OCI-M1 (cell line): ENCODE measurements at regions not wholly inside any gene's neighbourhood (a gene's known extent, or its start where the extent isn't known, plus 50 kb on each side); places are given as distances from the start of the nearest gene placed in this dataset.

Source experiments
- DNase-seq: peaks from one replicate; lab custom pipeline; 2025; lab: John Stamatoyannopoulos, UW

DNA sequence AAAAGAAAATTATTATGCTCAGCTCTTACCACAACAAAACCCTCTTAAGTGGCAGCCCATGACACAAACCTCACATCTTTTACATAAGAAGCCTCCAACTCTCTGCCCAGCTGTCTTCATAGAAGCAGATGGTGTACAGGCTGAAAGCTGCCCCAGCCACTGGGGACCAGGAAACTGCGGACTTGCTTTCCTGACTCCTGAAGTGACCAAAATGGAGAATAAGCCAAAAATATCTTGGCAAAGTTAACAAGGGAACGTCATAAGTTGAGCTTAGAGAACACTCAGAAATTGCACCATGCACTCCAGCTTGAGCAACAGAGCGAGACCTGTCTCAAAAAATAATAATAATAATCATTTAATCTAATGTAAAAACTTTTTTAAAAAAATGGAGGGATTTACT is 160.3 kb upstream of the CDYL start:
- DNase-seq: no peak

DNA sequence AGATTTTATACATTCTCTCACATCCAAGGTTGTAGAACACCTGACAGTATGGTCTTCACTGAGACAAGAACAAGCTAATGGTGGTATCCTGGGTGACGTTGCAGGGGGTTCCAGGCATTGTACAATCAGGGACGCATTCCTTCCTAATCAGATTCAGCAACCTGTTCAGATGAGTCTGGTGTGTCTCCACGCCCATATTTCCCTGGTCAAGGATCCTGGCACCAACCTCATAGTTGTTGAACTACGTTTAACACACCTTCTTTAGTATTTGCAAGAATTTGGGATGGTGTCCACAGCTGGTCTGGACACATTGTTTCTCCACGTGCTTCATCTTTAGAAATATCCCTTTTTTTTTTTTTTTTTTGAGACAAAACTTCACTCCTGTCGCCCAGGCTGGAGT is 161.0 kb upstream of the CDYL start:
- DNase-seq: no peak

DNA sequence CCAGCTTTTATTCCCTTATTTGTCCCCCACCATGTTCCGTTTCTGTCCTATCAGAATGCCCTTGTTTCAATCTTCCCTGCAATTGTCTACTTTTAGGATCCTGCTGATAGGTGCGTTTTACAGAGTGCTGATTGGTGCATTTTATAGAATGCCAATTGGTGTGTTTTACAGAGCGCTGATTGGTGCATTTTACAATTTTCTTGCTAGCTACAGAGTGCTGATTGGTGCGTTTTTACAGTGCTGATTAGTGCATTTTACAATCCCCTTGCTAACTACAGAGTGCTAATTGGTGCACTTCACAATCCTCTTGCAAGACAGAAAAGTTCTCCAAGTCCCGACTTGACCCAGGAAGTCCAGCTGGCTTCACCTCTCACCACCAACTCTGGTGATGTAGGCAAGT is 161.6 kb upstream of the CDYL start:
- DNase-seq: no peak

DNA sequence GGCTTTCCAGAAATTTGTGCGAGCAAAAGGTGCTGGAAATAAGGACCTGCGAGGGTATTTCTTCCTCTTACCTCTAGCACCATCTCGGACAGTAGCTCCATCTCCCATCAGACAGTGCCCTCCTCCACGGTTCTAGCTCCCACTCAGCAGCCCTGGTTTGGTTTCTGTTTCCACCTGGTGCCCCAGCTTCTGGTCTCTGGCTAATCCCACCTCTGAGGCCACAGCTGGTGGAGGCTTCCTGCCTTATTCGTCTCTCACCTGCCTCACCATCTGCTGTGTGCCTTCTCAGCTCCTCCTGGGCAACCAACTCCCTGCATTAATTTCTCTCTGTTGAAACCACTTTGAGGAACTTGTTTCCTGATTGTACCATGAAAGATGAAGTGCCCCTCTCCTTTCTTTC is 162.4 kb upstream of the CDYL start:
- DNase-seq: no peak

DNA sequence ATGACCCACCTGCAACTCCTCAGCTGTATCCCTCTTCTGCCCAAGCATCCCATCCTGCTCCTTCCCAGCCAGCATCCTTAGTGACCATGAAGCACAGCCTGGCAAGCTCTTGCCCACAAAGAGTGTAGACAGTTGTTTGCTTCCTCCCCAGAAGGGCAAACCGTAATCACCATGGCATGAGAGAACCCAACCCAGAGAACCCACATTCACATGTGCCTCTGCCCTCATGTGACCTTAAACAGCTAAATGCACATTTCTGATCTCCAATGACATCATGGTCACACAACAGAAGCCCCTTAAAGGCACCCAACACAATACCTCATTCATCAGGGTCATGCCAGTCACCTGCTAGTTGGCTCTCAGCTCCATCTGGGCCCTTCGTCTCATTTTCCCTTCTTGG is 162.8 kb upstream of the CDYL start:
- DNase-seq: no peak

DNA sequence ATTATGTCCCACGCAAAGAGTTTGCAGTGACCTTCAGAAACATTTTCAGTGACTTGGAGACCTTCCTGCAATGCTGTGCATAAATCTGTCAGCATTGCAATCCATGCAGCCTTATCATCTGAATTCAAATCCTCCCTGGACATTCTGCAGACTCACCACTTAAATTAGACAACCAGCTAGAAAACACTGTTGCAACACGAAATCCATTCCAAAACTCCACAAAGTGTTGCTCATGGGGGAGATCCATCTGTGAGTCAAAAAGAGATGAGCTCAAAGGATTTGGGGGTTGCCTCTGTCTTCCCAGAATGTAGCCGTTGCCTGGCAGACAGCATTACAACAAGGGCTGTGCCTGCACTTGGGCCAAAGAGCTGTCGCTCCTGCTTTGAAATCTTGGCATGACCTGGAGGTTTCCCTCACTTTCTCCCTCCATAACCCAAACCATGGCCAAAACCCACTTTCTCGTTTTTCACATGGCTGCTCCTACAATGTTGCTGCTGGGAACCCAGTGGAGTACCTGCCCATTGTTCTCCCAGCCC is 163.5 kb upstream of the CDYL start:
- no peak for DNase-seq

DNA sequence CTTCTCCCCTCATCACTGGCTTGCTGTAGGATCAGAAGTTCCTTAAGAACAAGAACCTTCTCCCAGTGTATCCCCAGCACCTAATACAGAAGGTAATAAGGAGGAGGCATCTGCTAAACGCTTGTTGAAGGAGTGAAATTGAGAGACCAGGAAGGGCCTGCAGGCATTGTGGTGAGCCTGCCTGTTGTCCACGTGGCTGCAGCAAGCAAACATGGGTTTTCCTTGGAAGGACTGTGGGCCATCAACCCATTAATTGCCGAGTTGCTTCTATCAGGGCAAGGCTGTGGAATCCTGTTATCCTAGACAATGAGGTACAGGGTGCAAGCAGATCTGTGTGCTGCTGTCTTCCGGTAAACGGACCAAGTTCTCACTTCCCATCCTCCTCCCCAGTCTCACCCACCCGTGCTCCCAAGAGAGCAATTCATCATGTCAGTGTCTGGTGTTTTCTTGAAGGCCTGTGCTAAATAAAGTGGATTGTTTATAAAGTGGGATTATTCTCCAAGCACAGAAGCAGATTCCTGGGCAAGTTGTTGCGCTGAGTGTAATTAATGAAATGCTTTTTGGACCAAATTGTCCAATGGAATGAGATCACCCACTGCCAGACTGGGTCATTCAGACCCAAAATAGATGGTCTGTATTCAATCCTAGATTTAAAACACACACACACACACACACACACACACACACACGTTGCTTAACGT is 164.6 kb upstream of the CDYL start:
- DNase-seq: no peak

DNA sequence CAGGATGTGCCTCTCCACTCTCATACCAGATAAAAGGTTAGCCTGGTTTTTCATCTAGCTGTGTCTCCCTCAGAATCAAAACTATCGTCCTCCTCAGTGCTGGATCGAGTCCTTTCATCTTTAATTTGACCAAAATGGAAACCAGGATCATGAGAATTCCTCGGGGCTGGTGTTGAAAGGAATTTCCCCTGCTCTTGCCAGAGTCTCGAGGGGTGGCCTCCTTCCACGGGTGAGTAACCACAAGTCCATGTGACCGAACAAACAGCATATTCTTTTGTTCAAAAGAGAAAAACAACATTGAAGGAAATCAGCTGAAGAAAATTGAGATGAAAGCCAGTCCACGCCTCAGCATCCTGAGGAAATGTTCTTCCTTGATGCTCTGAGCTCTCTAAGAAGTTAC is 165.9 kb upstream of the CDYL start:
- no peak for DNase-seq

DNA sequence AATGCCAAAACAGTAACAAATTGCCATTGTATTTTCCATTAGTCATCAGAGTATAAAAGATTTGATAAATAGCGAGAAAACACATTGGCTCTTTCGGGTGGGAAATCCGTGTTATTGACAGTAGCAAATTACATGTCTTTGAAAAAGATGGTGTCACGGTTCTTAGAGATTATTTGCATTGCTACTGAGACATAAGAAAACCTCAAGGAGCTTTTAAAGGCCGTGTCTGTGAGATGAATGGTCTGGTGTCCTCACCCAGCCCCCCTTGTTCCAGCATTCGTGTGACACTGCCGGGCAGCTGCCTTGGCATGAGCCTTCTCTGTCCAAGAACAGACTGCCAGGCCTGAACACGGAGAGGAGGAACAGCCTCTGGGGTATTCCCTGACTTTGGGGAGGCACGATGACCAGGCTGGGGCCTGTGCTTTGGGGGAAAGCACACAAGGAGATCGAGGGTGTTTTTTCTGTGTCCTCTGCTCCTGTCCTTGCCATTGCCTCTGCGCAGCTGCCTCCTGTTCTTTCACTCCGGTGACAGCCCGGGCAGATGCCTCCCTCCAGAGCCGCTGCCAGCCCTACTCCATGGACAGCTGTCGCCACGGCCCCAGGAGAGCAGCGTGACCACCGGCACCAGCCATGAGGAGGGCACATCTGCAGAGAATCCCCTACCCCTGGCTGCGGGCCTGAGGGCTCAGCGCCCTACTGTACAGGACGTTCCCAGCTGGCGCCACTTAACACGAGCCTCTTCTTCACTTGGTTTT is 167.7 kb upstream of the CDYL start:
- no peak for DNase-seq

DNA sequence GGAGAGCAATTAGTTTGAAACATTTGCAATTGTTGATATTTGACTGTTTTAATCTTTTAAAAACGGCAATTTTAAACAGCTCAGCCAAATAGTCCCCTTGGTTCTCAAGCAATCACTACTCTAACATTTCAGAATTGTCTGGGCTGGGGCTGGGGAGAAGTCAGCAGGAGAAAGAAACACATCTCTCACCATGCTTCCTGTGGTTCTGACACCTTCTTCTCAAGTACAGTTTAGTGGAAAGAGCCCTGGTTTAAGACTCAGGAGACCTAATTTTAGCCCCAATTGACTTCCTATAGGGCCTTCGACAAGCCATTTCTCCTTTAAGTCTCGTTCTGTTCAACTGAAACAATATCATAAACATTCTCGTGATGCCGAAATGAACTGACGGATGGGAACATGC is 168.4 kb upstream of the CDYL start:
- DNase-seq: no peak

DNA sequence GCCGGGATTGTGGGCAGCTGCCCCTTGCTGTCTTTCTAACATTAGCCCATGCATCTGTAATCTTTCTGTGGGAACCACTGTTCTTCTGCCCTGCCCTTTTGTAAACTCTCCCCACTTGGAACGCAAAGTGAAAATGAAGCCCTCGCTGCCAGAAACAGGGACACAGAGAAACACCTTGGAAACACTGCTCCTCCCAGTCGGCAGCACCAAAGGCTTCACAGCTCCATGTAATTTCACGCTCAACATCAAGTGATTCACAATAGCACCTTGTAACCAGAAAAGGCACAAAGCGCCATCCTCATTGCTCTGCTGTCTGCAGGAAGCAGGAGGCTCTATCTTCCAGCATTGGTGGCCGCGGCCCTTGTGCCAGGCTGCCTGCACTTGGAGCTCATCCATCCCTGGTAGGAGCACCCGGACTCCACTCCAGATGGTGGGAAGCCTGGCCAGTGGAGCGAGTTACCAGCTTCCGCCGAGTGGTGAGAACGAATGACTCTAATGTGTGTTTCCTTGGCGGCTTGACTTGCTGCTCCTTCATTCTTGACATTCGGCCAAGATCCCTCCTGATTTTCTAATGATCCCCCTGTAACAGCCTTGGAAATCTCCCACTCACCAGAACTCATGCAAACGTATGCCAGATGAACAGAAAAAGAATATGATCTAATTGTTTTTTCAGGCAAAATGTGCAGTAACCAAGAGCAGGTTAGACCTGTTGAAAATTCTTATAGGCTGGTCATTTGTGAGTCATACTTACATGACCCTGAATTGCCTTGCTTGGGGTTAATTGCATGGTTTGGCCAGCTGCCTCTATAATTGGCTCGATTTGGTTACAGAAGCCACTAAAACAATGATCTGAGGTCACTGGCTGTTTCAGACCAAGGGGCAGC is 169.1 kb upstream of the CDYL start:
- DNase-seq: peak; percentile 13

DNA sequence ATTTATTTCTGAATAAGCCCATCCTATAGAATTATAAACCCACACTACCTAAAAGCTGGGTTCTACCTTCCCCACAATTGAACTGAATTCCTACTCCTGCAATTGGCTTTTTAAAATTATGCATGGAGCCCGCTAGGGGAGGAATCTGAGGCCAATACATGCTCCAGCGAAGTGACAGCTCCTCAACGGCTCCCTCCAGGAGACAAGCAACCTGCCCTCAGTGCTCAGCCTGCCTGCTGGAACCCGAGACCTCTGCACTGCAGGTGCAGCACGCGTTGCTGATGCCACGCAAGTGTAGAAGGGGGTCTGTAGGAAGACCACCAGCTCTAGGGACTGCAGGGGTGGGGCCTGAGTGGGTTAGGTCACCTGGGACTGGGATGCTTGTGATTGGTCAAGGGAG is 170.2 kb upstream of the CDYL start:
- DNase-seq: no peak

DNA sequence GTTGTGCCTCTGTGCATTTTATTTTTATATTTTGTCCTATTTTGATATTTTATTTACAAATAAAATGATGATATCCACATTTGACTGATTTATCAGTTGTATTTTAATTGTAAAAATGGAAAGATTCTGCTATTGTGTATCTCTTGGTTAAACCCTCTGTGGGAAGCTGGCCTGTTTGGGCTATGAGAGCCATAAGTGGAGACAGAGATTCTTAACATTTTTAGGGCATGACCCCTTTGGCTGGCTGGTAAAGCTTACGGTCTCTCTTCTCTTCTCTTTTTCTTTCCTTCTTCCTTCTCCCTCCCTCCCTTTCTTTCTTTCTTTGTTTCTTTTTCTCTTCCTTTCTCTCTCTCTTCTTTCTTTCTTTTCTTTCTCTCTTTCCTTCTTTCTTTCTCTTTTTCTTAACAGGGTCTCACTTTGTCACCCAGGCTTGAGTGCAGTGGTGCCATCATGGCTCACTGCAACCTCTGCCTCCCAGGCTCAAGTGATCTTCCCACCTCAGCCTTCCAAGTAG is 172.3 kb upstream of the CDYL start:
- DNase-seq: no peak

DNA sequence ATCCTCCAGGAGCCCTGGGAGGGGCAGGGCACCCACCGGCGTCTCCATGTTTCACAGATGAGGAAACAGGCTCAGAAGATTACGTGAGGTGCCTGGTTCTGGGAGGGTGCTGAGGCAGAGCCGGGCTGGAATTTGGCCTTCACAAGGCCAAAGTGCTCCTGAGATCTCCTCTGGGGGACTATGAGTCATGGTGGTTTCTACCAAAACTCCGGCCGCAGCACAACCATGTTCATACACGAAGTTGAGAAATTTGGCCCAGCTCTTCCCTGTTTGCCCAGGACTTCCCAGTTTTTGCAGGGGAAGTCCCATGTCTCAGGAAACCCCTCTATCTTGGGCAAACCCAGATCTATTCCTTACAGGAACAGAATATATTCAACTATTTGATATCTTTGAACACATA is 172.9 kb upstream of the CDYL start:
- DNase-seq: no peak

DNA sequence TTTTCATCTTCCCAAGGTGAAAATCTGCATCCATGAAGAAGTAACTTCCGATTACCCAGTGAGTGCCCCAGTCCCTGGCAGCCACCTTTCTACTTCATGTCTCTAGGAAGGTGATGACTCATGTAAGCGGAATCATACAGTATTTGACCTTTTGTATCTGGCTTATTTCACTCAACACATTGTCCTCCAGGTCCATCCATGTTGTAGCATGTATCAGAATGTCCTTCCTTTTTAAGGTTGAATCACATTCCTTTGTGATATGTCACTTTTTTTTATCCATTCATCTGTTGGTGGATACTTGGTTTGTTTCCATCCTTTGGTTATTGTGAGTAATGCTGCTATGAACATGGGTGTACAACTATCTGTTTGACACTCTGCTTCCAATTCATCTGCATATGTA is 176.3 kb upstream of the CDYL start:
- no peak for DNase-seq

DNA sequence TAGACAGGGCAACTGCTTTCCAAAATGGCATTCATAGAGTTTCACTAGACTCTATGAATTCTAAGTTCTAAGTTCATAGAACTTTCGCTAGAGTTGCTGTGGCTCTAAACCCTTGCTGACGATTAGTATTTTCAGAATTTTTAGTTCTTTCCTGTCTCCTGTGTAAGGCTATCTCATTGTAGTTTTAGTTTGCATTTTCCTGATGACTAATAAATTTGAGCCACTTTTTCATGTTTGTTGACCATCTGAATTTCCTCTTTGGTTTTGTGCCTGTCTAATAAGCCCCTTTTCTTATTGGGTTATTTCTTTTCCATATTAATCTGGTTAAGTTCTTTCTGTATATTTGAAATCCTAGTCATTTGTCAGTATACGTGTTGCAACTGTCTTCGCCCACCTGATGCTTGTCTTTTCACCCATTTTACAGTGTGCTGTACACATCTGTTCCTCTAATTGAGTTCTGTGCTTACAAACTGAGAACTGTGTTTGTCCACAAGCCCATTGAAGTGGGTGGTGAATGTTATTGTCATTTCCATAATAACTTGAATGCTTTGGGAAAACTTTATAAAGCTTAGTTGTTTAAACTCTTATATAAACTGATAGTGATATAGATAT is 177.7 kb upstream of the CDYL start:
- no peak for DNase-seq

DNA sequence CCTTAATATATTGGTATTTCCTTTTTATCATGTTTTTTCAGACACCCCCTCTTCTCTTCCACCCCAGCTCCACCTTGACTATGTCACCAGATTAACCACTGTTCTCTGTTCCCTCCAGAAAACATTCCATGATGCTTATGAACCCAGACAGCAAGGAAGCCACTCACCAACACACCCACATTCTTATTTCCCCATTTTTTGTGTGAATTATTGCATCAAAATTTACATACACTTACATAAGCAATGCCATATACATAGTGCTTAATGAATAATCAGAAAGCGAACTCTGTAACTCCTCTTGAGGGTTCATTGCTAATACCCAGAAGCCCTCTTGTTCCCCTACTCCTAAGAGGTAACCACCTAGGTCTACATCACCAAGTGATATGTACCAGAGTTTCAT is 182.3 kb upstream of the CDYL start:
- no peak for DNase-seq

DNA sequence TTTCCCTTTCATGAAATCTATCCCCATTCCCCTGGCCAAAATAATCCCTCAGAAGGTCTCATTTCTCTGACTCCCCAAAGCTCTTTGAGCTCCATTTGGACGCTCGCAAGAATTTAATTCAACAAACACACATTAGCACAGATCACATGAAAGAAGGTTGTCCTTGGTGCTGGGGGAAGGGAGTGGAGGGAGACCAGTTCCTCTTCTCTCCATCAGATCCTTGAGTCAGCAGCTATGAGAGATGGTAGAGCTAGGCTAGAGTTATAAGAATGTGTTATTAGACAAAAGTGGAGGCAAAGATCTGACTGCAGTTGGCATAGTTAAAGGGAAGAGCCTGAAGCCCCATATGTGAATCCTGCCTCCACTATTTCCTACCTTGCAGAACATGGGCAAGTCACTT is 184.2 kb upstream of the CDYL start:
- peak; percentile 12 for DNase-seq

DNA sequence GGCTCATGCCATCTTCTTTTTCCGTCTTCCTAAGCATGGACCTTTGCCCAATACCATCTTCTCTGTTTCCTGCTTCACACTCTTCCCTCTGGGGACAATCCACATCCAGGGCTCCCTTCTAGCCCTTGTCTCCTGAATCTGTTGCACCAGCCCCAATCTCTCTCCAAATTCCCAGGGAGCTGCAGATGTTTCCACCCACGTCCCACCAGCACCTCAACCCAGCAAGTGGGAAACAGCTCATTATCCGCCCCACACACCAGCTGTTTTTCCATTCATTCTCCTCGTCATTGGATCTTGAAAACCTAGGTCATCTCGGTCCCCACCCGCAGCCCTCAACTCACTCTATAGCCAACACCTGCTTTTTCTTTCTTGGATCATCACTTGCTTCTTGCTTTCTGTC is 185.0 kb upstream of the CDYL start:
- no peak for DNase-seq

DNA sequence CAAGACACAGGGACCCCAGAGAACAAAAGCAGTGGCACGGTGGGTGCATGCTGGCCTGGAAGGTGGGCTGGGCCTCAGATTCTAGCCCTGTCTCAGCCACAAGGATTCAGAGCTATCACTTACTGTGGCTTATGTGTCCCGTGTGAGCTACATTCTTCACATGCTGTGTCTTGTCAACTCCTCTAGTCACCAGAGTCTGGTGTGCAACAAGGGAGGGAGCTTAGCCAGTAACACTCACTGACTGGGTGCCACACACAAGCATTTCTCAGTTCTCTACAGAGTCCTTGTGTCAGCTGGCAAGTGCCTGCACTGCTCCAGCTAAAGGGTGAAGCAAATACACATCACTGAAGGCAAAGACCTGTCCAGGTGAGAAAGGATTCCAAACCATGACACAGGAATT is 186.9 kb upstream of the CDYL start:
- no peak for DNase-seq

DNA sequence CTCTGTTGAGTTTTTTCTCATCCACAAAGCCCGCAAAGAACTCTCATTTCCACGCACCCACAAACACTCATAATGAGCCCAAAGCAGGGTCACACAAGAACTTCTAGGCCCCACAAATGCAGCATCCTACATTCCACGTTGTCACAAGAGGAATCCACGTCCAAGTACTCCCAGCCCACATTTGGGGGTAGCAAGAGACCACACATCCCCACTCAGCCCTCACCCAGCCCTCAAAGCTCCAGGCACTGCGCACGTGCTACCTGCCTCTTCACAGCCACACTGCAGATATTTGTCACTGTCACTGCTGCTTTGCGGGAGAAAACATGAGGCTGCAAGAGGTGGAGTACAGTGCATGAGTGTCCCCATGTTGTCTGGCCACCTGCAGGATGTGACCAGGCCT is 187.6 kb upstream of the CDYL start:
- no peak for DNase-seq

DNA sequence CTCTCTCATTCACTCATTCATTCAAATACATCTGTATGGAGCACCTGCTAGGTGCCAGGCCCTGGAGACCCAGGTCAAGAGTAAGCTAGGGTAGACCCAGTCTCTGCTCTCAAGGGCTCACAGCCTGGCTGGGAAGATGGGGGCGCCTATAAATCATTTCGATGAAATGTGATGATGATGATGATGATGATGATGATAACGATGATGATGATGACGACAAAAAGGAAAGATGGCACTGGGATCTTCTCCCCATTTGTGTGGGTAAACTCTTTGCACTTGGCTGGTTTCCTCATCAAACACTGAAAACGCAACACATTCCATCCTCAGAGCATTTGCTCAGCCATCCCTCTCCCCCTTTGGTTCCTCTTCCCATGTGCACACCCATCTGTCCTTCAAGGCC is 188.0 kb upstream of the CDYL start:
- DNase-seq: no peak
